ENCODE measurements at regions not wholly inside any gene's neighbourhood (a gene's known extent, or its start where the extent isn't known, plus 50 kb on each side); places are given as distances from the start of the nearest gene placed in this dataset.
A peak's percentile ranks its signal among the peaks of the same experiment; 100 is the strongest.

GRCh38 chr13:78105656-78106055, 187.0 kb upstream of the EDNRB start:
- no peak overlapping the region for H3K9ac ChIP-seq (ENCODE audit: insufficient read depth in 1 of 2, low read length in 2 of 2)
- no peak for DNase-seq
- no peak for ATAC-seq (ENCODE audit: insufficient read depth, low FRiP score)
- H3K4me3 ChIP-seq: no peak overlapping the region
- H3K4me1 ChIP-seq (ENCODE audit: control insufficient read depth in 5 of 5, insufficient read depth in 5 of 5, low read length in 5 of 5): peaks cover 0 to 7% (median 0%) of the 10 kb centered on the region in 5 donors
- no peak overlapping the region for H3K27ac ChIP-seq (ENCODE audit: low read depth in 1 of 2, low read length in 1 of 2)
- H3K9me3 ChIP-seq (ENCODE audit: control insufficient read depth in 4 of 4, insufficient read depth in 3 of 4, low read length in 3 of 4): no peaks in the 10 kb centered on the region
- no peak for TF ChIP-seq CTCF (IDR thresholded peaks at IDR 0.05; ENCODE audit: control extremely low read depth, extremely low read depth)
- H3K27me3 ChIP-seq (ENCODE audit: control insufficient read depth in 3 of 3, insufficient read depth in 3 of 3, low read length in 2 of 3): no peaks in the 10 kb centered on the region
- H3K36me3 ChIP-seq (ENCODE audit: control insufficient read depth in 4 of 4, insufficient read depth in 4 of 4, low read length in 4 of 4): no peaks in the 10 kb centered on the region

- WGBS, 2 donors: 91 to 98% methylated on average over 2 of the region's 2 CpGs
- Histone ChIP-seq H3K4me3 (no peak overlapping the region), H3K27me3 (ENCODE audit: control insufficient read depth in 3 of 3, insufficient read depth in 3 of 3, low read length in 2 of 3) (no peaks in the 10 kb centered on the region), H3K9ac (ENCODE audit: insufficient read depth in 1 of 2, low read length in 2 of 2) (no peak overlapping the region), H3K4me1 (ENCODE audit: control insufficient read depth in 5 of 5, insufficient read depth in 5 of 5, low read length in 5 of 5) (peaks cover 0 to 7% (median 2%) of the 10 kb centered on the region in 5 donors), H3K27ac (ENCODE audit: low read depth in 1 of 2, low read length in 1 of 2) (no peak overlapping the region), H3K36me3 (ENCODE audit: control insufficient read depth in 4 of 4, insufficient read depth in 4 of 4, low read length in 4 of 4) (no peaks in the 10 kb centered on the region), H3K9me3 (ENCODE audit: control insufficient read depth in 4 of 4, insufficient read depth in 3 of 4, low read length in 3 of 4) (no peaks in the 10 kb centered on the region)
- DNase-seq: no peak
- ATAC-seq (ENCODE audit: insufficient read depth, low FRiP score): no peak
- no peak for TF ChIP-seq CTCF (IDR thresholded peaks at IDR 0.05; ENCODE audit: control extremely low read depth, extremely low read depth)
Measured at GRCh38 chr13:78103936-78104335, 185.3 kb upstream of the EDNRB start.

GRCh38 chr13:78102741-78103140, 184.1 kb upstream of the EDNRB start:
- H3K4me3 ChIP-seq: no peak overlapping the region
- TF ChIP-seq CTCF (IDR thresholded peaks at IDR 0.05; ENCODE audit: control extremely low read depth, extremely low read depth): no peak
- no peaks in the 10 kb centered on the region for H3K36me3 ChIP-seq (ENCODE audit: control insufficient read depth in 4 of 4, insufficient read depth in 4 of 4, low read length in 4 of 4)
- no peaks in the 10 kb centered on the region for H3K9me3 ChIP-seq (ENCODE audit: control insufficient read depth in 4 of 4, insufficient read depth in 3 of 4, low read length in 3 of 4)
- no peak overlapping the region for H3K27ac ChIP-seq (ENCODE audit: low read depth in 1 of 2, low read length in 1 of 2)
- ATAC-seq (ENCODE audit: insufficient read depth, low FRiP score) (no peak), DNase-seq (no peak)
- H3K9ac ChIP-seq (ENCODE audit: insufficient read depth in 1 of 2, low read length in 2 of 2): no peak overlapping the region
- no peaks in the 10 kb centered on the region for H3K27me3 ChIP-seq (ENCODE audit: control insufficient read depth in 3 of 3, insufficient read depth in 3 of 3, low read length in 2 of 3)
- peaks cover 0 to 7% (median 2%) of the 10 kb centered on the region in 5 donors for H3K4me1 ChIP-seq (ENCODE audit: control insufficient read depth in 5 of 5, insufficient read depth in 5 of 5, low read length in 5 of 5)
- WGBS, 2 donors: 83 to 88% methylated on average over 2 of the region's 2 CpGs

GRCh38 chr13:78102121-78102677, 183.6 kb upstream of the EDNRB start:
- TF ChIP-seq CTCF (IDR thresholded peaks at IDR 0.05; ENCODE audit: control extremely low read depth, extremely low read depth): no peak
- WGBS, 2 donors: 67 to 77% methylated on average over 4 of the region's 4 CpGs
- Histone ChIP-seq H3K9ac (ENCODE audit: insufficient read depth in 1 of 2, low read length in 2 of 2) (no peak overlapping the region), H3K27ac (ENCODE audit: low read depth in 1 of 2, low read length in 1 of 2) (no peak overlapping the region), H3K4me1 (ENCODE audit: control insufficient read depth in 5 of 5, insufficient read depth in 5 of 5, low read length in 5 of 5) (peaks cover 0 to 7% (median 2%) of the 10 kb centered on the region in 5 donors), H3K9me3 (ENCODE audit: control insufficient read depth in 4 of 4, insufficient read depth in 3 of 4, low read length in 3 of 4) (no peaks in the 10 kb centered on the region), H3K4me3 (no peak overlapping the region), H3K27me3 (ENCODE audit: control insufficient read depth in 3 of 3, insufficient read depth in 3 of 3, low read length in 2 of 3) (no peaks in the 10 kb centered on the region), H3K36me3 (ENCODE audit: control insufficient read depth in 4 of 4, insufficient read depth in 4 of 4, low read length in 4 of 4) (no peaks in the 10 kb centered on the region)
- DNase-seq (peak; percentile 58 to 91 (median 83)), ATAC-seq (ENCODE audit: insufficient read depth, low FRiP score) (peak; percentile 29)
